Uterus (tissue), 2 donors: ENCODE measurements at regions not wholly inside any gene's neighbourhood (a gene's known extent, or its start where the extent isn't known, plus 50 kb on each side); places are given as distances from the start of the nearest gene placed in this dataset.

ENCODE experiments used
- CTCF ChIP-seq, 4 experiments: fragments of 200-600 bp in 2 of 4; fragments of 450-650 bp in 2 of 4; sonication (generic) in 2 of 4; IDR thresholded peaks; one replicate each; pipeline ENCODE4 v1.5.1; 2016 to 2019; ENCODE audit warnings: antibody characterized with exemption in 4 of 4, mild to moderate bottlenecking in 2 of 4, moderate library complexity in 1 of 4
- POLR2A ChIP-seq, 2 donors: fragments of 450-650 bp; IDR thresholded peaks; one replicate each; pipeline ENCODE4 v1.6.1; 2016; ENCODE audit warnings: antibody characterized with exemption in 2 of 2, mild to moderate bottlenecking in 1 of 2, moderate library complexity in 1 of 2

GRCh38 chr3:111311126-111311525, 230.9 kb upstream of the CD96 start:
- TF ChIP-seq POLR2A (IDR thresholded peaks at IDR 0.05) (no peak), CTCF (IDR thresholded peaks at IDR 0.05) (no peak)
